ENCODE measurements at regions not wholly inside any gene's neighbourhood (a gene's known extent, or its start where the extent isn't known, plus 50 kb on each side); places are given as distances from the start of the nearest gene placed in this dataset.
A peak's percentile ranks its signal among the peaks of the same experiment; 100 is the strongest.

DNA sequence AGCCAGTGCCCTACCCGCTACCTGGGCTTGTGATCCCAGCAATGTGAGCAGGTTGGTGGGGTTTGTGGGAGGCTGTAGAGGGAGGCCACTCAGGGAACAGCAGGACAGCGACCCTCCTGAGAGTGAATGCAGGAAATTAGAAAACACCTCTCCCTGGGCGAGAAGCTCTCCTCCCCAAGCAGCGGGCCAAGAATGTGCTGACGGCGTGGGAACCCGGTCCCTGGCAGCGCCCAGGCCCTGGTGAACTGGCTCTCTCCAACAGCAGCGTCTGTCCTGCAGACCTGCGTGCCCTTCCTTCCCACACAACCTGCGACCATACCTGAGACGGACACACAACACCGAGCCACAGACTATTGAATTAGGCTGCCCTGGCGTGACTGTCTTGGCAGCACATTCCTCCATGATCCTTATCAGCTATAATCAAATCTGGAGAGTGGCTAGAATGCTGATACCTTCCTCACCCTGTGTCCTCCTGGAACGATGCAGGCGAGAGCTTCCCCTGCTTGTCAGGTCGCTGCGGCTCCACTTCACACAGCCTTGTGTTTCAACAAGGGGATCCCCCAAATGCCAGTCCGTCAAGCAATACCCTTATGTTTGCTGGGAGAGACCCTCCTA, 114.8 kb upstream of the GSC start:
- DNase-seq, result no peak

GRCh38 chr14:94882401-94882800, 112.5 kb upstream of the GSC start:
- no peak for DNase-seq

- no peak for DNase-seq
These were observed 111.0 kb upstream of the GSC start for GRCh38 chr14:94880876-94881275.

DNA sequence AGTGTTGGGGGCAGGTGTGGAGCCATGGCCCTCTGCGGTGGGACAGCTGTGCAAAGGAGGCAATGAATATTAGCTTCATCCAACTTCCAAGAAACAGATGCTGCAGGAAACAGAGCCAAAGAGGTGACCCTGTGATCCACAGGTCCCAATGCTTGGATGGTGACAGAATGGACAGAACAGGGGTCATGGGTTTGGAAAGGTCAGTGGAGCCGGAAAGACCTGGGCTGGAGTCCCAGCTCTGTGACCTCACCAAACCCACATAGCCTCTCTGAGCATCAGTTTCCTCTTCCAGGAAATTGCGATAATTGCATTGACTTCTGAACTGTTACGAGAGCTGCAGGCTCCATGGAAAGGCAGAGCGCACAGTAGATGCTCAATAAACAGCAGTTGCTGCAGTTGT, 110.2 kb upstream of the GSC start:
- no peak for DNase-seq

DNA sequence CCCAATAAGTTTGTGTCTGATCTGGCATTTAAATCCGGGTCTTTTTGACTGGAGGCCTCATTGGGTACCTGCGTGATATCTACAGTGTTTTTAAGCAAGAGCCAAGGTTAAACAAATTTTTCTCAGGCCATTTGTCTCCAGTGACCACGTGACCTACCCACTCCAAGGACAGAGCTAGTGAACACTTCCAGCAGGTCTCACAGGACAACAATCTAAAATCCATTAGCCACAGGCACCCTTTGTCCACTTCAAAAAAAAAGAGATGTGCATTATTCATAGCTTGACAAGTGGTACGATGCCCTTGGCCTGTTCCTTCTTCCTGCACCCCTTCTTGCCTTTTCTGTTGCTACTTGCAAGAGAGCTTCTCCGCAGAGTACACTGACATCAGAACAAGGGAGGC, 109.6 kb upstream of the GSC start:
- peak; percentile 31 for DNase-seq

GRCh38 chr14:94876306-94876705, 106.4 kb upstream of the GSC start:
- DNase-seq, result no peak

DNA sequence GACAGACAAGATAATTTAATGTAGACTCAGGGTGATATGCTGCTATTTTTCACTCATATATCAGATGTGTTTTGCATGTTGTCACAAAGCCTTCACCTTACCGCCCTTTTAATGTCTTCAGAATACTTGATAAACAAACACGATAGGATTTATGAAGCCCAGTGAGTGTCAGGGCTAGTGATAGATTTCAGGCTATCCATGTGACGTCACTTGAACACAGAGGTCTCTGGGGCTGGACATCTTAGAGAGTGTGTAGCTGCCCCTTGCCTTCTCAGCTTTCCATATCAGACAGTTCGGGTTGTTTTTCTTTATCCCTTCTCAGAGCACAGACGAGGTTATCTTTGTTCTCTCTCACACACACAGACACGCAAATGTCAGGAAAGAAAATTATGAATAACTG, 105.3 kb upstream of the GSC start:
- DNase-seq, result no peak

DNA sequence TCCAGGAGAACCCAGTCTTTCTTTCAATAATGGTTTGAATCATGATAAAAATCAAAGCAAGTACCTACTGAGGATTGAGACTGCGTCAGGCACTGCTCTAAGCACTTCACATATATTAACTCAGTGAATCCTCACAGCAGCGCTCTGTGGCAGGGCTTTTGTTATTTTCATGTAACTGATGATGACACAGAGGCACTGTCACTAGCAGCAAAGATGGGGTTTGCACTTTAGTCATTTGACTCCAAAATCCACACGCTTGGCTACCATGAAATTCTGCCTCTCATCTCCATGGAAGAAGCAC, 98.8 kb upstream of the GSC start:
- DNase-seq, result no peak

DNA sequence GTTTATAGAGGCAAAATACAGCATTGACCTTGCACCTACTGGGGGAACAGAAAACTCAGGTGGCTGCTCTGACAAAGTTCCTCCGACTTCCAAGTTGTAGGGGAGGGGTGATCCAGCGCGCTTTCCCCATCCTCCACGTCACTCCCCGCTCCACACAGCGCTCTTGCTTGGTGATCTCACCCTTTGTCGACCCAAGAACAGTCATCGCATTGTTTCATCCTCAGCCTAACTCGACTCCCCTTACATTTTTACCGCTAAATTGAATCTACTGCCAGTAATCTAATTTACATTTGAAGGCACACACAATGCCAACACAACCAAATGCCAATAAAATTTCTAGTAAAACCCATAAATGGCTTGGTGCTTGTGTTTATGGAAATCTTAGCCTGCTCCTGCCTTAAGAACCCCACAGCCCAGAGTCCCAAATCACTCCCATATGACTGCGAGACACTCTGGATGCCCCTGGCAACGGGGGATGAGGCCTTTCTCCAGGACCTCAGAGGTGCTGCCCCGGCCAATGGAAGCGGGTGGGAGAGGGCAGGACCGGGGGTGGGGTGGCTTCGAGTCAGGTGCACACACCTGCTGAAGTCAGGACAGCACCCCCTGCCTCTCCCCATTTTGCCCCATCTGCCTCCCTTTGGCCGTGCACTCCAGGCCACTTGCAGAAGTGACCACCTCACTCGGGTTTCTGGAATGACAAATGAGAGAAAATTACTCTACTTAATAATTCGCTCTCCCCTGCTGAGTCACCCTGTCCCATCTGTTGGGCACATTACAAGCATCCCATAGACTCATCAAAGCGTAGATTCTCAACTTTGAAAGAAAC, 98.2 kb upstream of the GSC start:
- DNase-seq, result peak; percentile 73

GRCh38 chr14:94867209-94867608, 97.3 kb upstream of the GSC start:
- DNase-seq, result no peak

GRCh38 chr14:94864387-94865195, 94.7 kb upstream of the GSC start:
- peak; percentile 47 for DNase-seq

DNA sequence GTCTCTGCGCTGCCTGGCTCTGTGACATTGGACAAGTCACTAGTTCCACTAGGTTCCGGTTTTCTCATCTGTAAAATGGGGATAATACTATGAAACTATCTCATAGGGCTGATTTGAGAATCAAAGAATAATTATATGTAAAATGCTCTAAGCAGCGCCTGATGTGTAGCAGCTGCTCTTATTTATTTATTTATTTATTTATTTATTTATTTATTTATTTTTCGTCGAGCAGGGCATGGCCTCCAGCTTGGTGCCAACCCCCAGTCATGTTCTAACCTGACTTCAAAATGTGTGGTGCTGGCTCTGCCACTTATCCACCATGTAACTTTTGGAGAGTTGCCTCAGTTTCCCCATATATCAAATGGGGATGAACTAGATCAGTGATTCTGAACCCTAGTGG, 93.5 kb upstream of the GSC start:
- no peak for DNase-seq

DNA sequence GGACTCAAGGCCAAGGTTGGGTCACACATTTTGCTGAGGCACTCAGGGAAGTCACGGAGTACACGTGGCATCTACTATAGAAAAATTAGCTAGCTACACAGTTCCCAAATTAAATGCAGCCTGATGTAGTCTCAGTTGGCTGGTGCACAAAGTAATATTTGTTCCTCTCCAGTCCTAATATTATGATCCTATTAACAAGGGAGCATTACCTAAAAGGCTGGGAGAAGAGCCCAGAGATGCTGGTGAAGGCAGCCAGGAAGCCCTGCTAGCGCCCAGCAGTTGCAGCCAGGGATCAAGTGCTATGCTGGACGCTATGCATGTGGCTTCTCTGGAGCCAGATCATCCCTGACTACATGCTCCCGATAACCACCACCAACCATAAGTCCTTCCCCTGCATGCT, 88.0 kb upstream of the GSC start:
- no peak for DNase-seq

DNA sequence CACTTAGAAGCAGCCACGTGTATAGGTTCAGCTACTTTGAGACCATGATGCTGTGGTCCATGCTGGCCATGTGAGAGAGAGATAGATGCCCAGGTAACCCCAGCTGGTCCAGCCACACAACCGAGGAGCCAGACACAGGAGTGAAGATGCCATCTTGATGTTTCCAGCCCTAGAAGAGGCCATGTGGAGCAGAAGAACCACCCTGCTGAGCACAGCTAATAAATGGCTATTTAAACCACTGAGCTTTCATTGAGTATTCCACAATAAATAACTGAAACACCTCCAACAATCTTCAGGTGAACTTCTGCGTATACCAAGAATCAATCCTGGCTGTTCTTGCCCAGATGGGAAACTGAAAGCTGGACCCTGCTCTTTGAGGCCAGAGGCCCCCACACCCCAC, 84.0 kb upstream of the GSC start:
- no peak for DNase-seq

- DNase-seq, result peak; percentile 51
These were observed 80.6 kb upstream of the GSC start for GRCh38 chr14:94850309-94851211.

GRCh38 chr14:94844593-94845152, 74.8 kb upstream of the GSC start:
- no peak for DNase-seq

DNA sequence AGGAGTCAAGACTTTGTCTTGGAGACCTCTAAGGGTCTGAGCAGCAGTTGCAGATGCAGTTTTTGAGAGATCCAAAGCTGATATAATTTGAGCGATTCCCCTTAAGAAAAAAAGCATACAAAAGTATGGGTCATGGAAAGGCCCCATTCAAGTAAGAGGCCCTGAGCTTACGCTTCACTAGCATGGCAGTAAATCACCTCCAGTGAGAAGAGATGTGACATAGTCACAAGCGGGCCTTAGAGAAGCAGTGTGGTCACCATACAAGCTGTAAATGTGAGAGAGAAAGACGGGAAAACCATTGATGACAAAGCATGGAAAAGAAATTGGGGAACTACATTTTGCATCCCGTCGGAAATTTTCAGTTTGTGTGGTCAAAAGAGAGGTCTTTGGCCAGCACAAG, 70.6 kb upstream of the GSC start:
- DNase-seq, result no peak

- DNase-seq, result no peak
These were observed 69.4 kb upstream of the GSC start for GRCh38 chr14:94839348-94839747.

DNA sequence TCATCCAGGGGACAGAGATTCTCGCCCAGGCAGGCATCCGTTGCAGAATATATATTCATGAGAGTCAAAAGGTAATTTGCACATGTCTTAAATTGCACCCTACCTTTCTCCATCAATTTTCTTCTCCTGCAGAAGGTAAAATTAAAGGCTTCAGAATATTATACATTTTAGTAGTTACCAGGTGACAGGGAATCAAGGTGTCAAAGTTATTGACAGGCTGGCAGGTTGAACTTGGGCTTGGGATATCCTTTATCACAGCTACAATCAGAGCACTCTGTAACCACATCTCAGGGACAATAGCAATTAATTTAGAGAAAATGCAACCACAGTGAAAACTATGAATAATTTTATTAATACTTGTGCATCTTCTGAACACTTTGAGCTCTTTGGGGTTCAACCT, 66.9 kb upstream of the GSC start:
- no peak for DNase-seq

DNA sequence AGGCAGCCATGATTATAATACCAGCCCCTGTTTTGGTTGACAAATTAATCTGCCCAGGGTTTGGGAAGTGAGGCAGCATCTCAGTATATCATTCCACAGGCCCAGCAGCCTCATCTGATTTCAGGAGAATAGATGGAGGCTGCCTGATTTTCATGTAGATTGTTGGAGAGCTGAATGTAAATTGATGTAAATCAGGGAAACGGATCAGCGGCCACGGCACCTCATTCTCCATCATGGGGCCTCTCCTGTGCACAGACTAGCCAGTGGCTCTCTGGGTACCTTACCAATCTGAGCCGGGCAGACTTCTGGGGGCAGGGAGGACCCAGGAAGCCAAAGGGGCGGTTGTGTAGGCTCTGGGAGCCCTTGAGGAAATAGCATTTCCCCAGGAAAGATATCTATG, 63.7 kb upstream of the GSC start:
- no peak for DNase-seq

GRCh38 chr14:94831085-94831484, 61.2 kb upstream of the GSC start:
- no peak for DNase-seq

DNA sequence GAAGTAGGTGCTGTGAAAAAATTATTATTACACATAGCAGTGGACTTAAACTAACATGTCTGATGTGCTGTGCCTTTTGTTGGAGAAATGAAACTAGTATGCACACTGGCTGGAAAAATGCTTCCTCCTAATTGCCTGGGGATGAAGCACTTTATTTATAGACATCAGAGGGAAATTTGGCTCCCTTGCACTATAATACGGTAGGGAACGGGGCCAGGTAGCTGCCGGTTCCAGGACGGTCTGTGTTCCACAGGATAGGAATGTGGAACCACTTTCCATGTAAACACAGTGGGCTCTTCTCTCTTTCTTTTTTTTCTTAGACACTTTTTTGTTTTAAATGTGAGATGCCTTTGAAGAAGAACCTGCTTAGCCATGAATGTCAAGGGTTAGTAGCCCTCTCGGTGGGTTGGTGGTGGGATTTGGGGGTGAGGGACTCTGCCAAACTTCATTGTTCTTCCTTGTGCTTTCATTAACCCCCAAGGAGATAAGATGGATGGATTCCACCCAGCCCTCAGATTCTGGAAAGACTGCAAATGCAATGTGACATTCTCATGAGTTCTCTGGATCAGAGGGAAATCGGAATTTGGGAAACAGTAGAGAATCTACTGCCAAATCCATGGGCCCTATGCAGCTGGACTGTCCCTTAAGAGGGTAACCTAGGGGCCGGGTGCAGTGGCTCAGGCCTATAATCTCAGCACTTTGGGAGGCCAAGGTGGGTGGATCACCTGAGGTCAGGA, 58.0 kb upstream of the GSC start:
- DNase-seq, result peak; percentile 22
